HK-2 (cell line): ENCODE measurements at regions not wholly inside any gene's neighbourhood (a gene's known extent, or its start where the extent isn't known, plus 50 kb on each side); places are given as distances from the start of the nearest gene placed in this dataset.
"Not testable (repeated sequence)": the region's sequence is repeated elsewhere in the genome, so short reads cannot be mapped to it uniquely, and the experiment has no call there.

Source experiments
- DNase-seq: peaks from one replicate; pipeline ENCODE4 v3.0.0-alpha.2; 2018; ENCODE audit not compliant: unreplicated experiment

GRCh38 chr9:126170286-126170823 is 156.3 kb upstream of the MVB12B start:
- DNase-seq, result no peak

- no peak for DNase-seq
Measured at GRCh38 chr9:126171641-126172040, 155.0 kb upstream of the MVB12B start.

- DNase-seq, result no peak
Measured at GRCh38 chr9:126173401-126173800, 153.2 kb upstream of the MVB12B start.

GRCh38 chr9:126173929-126174328 is 152.7 kb upstream of the MVB12B start:
- DNase-seq, result no peak

GRCh38 chr9:126183266-126183665 is 143.4 kb upstream of the MVB12B start:
- DNase-seq, result no peak

- not testable (repeated sequence) for DNase-seq
Measured at GRCh38 chr9:126190994-126191393, 135.6 kb upstream of the MVB12B start.

- no peak for DNase-seq
Measured at GRCh38 chr9:126198854-126199253, 127.8 kb upstream of the MVB12B start.

GRCh38 chr9:126203313-126203712 is 123.3 kb upstream of the MVB12B start:
- no peak for DNase-seq

GRCh38 chr9:126204197-126204596 is 122.4 kb upstream of the MVB12B start:
- no peak for DNase-seq

GRCh38 chr9:126204708-126205225 is 121.9 kb upstream of the MVB12B start:
- no peak for DNase-seq

- no peak for DNase-seq
Measured at GRCh38 chr9:126205265-126205664, 121.4 kb upstream of the MVB12B start.

GRCh38 chr9:126205845-126206498 is 120.7 kb upstream of the MVB12B start:
- DNase-seq, result no peak

- no peak for DNase-seq
Measured at GRCh38 chr9:126207256-126207655, 119.4 kb upstream of the MVB12B start.

GRCh38 chr9:126208216-126208758 is 118.3 kb upstream of the MVB12B start:
- no peak for DNase-seq

- no peak for DNase-seq
Measured at GRCh38 chr9:126211441-126212074, 115.1 kb upstream of the MVB12B start.

GRCh38 chr9:126215486-126215885 is 111.1 kb upstream of the MVB12B start:
- no peak for DNase-seq

- DNase-seq, result no peak
Measured at GRCh38 chr9:126216826-126217225, 109.8 kb upstream of the MVB12B start.

- no peak for DNase-seq
Measured at GRCh38 chr9:126217250-126217653, 109.4 kb upstream of the MVB12B start.

- no peak for DNase-seq
Measured at GRCh38 chr9:126217797-126218196, 108.8 kb upstream of the MVB12B start.

GRCh38 chr9:126218359-126219125 is 108.1 kb upstream of the MVB12B start:
- DNase-seq, result no peak

- no peak for DNase-seq
Measured at GRCh38 chr9:126219166-126219565, 107.5 kb upstream of the MVB12B start.

GRCh38 chr9:126219648-126220063 is 107.0 kb upstream of the MVB12B start:
- no peak for DNase-seq
